Dermis microvascular lymphatic vessel endothelial cell (primary cell): ENCODE measurements at regions not wholly inside any gene's neighbourhood (a gene's known extent, or its start where the extent isn't known, plus 50 kb on each side); places are given as distances from the start of the nearest gene placed in this dataset.

ENCODE experiments used
- DNase-seq, 2 donors: peaks; one replicate each; pipeline versions ENCODE4 v3.0.0 to v3.0.0-alpha.2; 2010; ENCODE audit warnings: low read depth in 2 of 2

DNA sequence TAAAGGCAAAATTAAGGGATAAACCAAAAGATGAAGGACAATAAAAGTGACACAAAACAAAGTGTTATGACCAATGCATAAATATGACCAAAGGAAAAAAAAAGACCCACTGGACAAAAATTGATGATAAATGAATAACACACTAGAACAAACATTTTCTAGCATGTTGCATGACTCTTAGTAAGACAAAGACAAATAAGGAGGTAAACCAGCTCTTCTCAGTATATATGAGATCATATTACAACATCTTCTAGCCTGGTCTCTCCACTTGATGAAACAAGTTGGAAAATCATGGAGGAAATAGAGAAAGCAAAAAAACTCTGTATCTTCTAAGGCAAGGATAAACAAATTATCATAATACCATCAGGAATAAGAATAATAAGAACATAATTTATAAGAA is 163.9 kb upstream of the GBE1 start:
- DNase-seq: no peak

DNA sequence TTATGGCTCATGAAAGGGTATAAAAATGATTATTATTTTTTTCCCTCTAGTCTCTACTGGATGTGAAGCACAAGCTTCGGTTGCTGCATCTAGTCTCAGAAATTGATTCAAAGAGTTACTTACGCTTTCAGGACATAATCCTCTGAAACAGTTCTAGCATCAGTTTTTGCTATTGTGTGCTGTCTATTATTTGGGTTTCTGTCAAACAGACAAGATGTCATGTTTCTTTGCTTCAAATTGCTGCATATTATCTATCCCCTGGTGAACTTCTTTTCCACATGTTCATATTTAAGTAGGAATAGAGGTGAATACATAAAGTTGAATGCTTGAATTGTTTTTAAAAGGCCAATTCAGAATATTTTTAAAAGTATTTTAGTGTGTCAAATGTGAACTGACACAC is 161.6 kb upstream of the GBE1 start:
- DNase-seq: no peak

DNA sequence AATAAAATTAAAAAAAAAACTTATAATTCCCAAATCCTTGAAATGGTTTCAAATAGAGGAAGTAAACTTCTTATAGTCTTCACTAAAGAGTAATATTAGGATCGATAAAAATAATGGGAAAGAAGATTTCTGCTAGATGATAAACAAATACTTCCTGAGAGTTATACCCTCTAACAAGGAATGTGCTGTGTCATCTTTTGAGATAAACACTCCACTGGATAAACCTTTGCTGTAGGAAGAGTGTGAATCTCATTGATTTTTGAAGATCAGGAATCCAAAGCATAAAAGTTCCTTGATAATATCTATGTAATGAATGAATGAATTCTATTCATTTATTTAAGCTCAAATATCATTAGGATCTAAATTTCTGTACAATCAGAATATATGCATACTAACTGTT is 161.0 kb upstream of the GBE1 start:
- no peak for DNase-seq

DNA sequence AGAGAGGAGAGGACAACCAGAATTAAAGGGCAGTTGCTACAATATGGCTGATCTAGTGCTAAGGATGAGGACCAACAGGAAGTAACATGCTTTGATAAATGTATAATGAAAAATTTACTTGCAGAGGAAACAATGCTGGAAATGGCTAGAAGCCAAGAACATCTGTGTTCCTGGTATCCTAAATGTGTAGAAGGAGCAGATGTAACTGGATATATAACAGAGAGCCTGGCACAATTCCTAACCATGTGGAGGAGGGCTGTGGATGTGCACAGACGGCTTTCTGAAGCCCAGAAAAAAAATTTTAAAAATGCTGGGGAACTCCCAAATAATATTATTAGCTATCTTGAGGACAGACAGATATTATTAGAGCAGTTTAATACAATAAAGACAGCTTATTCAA is 159.4 kb upstream of the GBE1 start:
- no peak for DNase-seq

DNA sequence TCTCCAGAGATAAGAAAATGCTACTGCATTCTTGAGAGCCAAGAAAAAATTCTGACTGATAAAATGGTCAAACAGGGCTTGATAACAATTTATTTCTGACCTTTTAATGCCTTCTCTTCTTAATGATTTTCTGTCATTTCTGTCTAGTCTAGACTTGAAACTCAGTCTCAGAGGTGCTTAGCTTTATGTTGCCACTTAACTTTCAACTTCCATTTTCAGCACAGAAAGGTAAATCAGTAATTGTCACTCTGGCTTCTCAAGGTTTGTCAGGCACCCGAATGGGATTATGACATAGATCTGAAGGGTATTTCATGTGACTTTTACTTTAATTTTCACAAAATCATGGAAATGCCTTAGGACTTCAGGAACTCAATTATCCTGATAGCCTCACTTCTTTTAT is 155.4 kb upstream of the GBE1 start:
- no peak for DNase-seq

DNA sequence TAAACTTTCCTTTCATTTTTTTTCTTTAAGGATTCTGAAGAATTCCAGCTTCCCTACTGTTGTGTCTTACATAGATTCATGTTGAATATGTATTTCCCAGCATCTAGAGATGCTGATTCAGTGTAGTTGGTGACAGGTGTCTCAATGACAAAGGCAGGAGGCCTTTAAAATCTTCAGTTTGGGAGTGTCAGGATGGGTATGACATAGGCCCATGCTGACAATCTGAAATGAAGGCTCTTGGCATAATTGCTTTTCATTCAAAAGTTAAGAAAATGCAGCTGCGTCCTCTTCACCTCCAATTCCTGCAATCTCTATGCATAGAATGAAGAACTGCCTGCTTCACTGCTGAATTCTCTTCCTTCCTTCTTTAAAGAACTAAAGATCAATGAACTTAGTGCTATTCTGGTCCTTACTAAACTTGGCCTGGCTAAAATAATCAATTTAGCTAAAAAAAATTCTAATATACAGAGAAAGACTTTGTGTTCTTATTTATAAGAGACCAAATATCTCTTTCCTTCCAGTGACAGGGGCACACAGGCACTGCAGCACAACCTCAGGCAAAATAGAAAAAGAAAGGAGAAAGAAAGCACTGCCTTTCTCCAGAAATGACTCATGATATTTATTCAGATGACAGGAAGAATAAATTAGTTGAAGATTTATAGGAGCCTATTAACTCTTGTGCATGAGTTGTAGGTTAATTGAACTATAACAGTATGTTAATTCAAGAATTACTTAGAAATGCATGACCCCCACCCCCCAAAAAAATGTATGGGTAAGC is 152.6 kb upstream of the GBE1 start:
- DNase-seq: no peak

DNA sequence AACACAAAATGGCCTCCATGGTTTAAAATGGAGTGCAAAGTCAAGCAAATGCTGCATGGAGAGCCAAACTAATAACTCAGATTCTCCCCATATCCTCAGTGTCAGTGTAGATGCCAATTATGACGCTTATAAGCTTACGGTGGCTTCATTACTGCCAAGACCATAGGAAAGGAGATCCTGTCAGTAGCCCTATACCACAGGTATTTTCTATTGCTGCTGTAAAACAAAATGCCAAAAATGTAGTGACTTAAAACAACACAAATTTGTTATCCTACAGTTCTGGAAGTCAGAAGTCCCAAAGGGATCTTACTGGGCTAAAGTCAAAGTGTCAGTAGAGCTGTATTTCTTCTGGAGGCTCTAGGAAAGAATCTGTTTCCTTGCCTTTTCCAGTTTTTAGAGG is 149.8 kb upstream of the GBE1 start:
- DNase-seq: no peak

DNA sequence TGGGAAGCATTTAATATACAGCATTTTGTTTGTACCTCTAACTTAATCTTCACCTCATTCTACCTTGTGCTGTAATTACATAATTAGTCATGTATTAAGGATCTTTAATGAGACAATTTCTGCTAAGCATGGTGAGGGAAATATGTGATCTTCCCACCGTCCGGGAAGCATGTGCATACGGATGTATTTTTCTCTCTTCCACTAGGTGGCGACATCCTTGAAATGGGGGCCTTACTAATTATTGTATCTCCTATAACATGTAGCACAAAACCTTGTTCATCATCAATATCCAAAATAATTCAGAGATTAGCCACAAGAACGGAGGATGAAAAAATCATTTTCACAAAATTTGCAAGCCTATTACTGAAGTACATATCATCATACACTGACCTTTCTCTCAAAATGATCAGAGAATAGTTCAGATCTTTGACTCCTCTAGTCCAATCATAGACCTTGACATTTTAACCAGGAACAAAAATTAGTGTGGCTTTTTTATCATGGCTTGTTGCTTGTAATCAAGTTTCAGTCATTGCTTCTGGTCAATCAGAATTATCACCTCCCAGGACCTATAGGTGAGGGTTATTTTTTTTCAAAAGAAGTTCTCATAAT is 148.9 kb upstream of the GBE1 start:
- peak; percentile 20 to 43 for DNase-seq

DNA sequence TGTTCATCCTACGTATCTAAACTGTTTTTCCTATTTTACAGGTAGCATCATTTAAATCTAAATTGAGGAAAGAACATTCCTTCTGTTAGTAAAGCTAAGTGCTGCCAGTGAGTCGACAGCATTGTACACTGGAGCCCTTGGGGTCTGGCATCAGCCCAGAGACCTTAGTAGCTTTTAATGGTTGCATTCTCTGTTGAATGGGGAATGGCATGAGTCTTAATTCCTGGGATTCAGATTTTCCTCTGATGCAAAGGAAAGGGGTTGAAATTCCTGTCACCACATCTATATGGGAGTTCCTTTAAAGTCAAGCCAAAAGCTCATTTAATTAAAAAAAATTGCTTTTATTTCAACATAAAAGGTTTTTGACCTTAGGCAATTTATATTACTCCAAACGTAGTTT is 148.4 kb upstream of the GBE1 start:
- DNase-seq: no peak

DNA sequence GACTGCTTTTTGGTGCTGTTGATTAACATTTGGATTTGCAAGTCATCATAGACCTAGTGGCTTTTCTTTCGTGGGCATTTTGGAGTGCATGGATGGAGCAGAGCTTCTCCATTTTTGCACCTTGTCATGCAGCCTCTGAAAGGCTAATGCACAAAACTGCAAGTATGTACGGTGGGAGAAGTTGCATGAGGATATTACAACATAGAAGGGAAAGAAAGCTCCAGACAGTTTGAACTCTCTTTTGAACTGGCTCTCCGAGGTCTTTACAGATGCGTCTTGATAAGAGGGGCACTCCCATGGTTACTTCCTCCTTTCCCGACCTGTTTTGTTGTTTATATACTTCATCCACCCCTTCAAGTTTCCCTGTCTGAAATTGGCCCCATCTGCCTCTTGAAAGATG is 147.1 kb upstream of the GBE1 start:
- no peak for DNase-seq

DNA sequence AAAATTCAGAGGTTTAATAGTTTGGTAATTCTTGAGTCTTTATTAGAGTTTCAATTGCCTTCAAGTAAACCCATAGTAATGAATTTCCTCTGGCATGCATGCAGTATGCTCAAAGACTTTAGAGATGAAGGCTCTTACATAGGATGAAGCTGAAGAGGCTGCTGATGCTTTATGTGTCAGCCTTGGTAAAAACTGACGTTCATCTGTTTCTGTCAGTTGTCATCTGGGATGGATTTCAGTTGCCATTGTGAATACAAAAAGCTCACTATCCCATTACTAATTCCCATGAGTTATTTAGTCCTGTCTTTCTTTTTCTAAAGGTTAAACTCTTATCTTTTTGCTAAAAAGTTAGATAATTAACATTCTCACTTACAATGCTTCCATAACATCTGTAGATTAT is 136.9 kb upstream of the GBE1 start:
- DNase-seq: no peak

DNA sequence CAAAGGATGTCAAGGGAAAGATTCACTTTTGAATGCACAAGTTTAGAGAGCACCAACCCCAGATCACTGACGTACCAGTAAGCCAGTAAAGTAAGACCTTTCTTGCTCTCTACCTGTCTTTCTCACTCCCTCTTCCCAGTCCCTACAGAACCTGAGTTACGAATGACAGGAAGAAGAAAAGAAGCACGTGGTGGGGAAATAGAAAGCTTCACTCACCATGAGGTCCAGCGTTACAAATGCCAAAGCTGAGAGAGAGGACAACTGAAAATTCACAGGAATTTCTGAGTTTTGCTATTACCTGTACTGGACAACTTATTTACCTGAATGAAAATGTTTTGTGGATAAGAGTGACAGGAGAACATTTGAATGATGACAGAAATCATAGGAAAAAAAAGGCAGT is 133.2 kb upstream of the GBE1 start:
- no peak for DNase-seq

DNA sequence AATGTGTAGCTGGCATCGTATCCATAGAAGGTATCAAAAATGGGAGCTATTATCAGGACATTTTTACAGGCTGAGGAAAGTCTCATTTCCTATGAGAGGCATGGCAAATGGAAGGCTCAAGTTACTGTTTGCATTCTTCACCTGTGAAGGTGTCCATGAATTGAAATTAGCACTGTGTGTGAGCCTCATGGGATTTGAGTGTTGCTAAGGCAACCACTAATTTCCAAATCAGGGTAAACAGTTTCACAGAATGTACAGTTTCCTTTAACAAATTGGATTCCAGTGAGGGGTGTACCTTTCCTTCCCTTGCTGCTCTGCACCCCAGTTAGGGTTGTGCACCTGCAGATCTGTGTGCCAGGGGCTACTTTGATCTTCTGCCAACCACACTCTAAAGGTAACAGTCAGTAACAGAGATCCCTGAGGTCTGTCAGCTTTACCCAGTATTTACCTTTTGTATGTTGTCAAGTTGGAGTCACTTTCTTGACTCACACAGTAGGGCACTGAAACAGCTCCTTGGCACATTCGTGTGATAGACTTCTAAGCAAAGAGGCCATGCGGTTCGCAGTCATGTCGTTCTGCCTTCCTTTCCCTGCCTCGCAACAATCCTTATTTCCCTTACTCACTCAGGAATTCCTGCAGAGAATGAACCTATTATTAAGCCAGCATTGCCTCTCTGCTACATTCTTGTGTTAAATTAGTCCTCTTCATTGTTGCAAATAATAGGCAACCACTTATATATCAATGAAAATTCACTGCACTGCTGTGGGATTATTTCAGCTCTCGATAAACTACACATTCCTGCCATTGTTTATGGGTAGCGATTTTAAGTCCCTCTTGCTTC is 129.8 kb upstream of the GBE1 start:
- DNase-seq: no peak

DNA sequence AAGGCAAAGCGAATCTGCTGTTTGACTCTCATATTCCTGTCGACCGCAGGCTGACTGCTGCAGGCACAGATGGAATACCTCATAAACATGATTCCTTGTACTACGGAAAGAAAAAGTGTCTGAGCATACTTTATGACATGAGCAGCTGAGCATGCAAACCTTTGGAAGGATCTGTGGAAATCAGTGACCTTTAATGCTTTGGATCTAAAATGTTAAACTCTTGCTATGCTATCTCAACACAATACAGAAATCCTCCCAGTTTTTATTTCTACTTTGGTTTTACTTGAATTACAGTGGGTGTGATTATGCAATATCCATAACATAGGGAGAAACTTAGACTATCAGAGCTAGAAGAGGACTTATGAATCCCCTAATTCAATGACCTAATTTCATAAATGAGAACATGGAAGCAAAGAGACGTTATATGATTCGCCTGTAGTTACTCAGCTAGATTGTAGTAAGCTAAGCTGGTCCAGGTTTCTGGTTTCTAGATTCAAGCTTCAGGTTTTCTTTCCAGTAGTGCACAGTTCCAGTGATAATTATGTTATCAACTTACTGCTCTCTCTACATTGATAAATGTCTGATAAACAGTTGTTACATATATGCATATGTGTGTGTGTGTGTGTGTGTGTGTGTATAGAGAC is 127.6 kb upstream of the GBE1 start:
- DNase-seq: no peak

DNA sequence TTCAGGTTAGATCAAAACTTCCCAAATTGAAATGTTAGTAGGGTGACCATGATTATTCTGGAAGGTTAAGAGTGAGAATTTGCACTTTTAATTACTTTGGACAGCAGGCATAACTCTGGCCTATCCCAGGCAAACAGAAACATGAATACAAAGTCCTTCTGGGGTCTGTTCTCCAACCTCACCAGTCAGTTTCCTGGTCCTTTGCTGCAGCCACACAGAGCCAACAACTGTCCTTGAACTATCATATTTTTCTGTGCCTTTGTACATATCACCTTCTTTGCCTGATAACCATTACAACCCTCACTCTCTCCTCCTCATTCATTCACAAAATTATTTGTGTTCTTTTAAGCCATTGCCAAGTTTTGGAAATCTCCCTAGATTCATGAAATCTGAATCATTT is 126.0 kb upstream of the GBE1 start:
- DNase-seq: no peak

DNA sequence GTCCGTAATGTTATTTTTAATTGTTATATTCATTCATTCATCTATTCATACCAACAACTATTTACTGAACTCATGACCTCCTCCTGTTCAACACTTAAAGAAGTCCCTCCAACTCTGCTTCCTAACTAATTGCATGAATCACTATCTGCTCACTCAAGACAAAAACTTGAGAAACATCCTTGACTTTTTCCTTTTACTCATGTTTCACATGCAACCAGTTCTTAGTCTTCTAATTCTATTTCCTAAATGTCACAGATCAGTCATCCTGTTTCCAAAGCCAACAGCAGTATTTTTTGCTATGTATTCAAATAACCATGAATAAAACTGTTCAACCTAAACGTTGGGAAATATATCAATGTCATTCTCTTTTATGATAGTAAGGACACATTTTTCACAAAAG is 124.6 kb upstream of the GBE1 start:
- no peak for DNase-seq

DNA sequence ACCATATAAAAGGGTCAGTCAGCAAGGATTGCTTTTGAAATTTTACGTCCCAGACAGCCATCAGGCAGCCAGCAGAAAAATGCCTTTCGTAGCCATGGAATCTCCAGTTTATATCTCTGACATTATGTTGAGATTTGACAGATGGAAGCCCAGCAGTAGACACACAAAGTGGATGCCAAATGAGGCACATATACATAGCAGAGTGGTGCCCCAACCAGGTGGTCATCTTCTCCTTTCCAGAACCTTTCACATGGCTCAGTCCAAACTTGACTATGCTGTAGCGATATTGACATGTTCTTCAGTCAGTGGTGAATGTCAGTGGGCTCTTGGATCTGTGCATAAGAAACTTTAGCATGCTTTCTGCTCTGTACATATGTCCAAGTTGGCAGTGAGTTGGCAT is 123.3 kb upstream of the GBE1 start:
- no peak for DNase-seq

DNA sequence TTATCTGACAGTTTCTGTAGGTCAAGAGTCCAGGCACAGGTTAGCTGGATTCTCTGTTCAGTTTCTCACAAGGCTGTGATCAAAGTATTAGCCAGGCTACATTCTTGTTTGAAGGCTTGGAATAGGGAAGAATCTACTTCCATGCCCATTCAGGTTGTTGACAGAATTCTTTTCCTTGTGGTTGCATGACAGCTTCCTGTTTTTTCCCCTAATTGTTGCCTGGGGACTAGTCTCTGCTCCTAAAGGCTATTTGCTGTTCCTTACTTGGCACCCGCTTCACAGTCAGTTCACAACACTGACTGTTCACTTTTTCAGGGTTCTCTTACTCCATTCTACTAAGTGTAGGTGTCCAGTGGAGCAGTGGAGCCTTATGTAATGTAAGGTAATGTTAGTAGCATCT is 115.4 kb upstream of the GBE1 start:
- peak in 1 of 2 donors; percentile 9 for DNase-seq

DNA sequence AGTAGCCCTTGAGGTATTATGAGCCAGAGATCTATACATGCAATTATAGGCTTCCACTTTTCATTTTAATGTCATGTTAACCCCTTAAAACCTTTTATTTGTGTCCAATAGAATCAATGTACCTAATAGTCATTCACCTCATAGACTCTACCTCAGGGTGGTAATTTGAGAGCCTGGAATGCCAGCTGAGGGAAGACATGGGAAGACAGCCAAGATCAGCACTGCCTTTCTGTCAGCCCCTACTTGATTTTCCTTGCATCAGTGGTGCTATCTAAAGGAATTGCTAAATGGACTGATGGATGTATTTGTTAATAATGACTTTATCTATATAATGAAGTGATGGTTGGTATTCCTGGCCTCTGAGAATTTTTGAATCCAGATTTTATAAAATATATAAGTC is 113.3 kb upstream of the GBE1 start:
- DNase-seq: no peak

DNA sequence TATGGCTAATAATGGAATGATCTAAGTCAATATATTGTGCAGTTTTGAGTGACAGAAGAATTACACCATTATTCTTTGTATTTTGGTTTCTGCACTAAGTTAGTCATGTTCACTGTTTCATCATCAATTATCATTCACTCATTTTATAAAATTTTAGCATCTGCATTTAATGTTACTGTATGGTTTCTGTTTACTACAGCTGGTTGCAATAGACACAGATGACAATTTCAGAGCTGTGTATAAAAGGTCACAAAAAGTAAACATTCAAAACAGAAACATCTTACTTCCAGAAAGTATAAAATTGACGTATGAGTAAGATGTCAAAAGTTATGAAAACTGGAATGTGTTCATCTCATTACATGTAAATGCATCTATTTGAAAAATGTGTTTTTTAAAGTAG is 111.1 kb upstream of the GBE1 start:
- no peak for DNase-seq

DNA sequence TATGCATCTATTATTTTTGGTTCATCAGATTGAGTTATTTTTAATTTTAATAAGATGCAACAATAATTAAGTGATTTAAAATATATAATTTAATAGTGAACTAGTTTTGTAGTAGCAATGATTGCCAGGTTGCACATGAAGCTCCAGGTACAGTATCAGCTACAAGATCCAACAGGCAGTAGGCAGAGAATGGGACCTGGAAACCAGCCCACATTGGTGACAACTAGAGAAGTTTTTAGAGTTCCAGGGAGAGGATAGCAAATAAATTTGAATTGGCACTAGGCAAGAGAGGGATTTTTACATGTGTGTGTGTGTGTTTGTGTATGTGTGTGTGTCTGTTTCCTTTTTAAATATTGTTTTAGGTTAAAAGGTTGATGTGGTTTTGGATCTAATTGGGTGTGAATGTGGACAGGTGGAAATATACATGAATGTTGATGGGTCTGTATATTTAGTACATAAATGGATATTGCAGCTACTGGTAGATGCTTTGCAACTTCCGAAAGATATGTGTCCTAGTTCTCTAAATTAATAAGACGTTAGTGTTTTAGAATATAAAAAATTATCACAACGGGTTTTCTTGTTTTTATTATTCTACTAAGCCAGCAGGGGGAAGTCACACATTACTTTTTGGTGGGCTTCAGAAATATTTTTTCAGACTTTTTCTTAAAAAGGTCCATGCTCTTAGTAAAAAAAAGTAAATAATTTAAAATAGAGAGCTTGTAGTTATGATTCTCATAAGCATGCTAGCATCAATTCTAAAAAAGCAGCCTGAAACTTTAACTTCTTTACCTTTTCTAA is 110.1 kb upstream of the GBE1 start:
- peak in 1 of 2 donors; percentile 15 for DNase-seq
